Transverse colon (tissue), 4 donors: ENCODE measurements at regions not wholly inside any gene's neighbourhood (a gene's known extent, or its start where the extent isn't known, plus 50 kb on each side); places are given as distances from the start of the nearest gene placed in this dataset.

Experiments used
- EP300 ChIP-seq: sonication (generic); formaldehyde crosslinking; IDR thresholded peaks from one replicate; pipeline ENCODE4 v1.6.1; 2017; ENCODE audit warnings: antibody characterized with exemption, low read depth
- POLR2A ChIP-seq: fragments of 450-650 bp; IDR thresholded peaks from one replicate; pipeline ENCODE4 v1.6.1; 2016; ENCODE audit warnings: antibody characterized with exemption, mild to moderate bottlenecking, moderate library complexity
- POLR2AphosphoS5 ChIP-seq, 3 donors: sonication (generic); formaldehyde crosslinking; IDR thresholded peaks; one replicate each; pipeline ENCODE4 v1.6.1; 2016; ENCODE audit warnings: antibody characterized with exemption in 3 of 3
- TF ChIP-seq, protein P1 (sequence below), 5 experiments: fragments of 200-600 bp in 3 of 5; fragments of 450-650 bp in 2 of 5; sonication (generic) in 3 of 5; IDR thresholded peaks; 1 replicate in 2 of 5; 2 replicates in 3 of 5; pipeline ENCODE4 v1.5.1; 2016 to 2017; ENCODE audit warnings: antibody characterized with exemption in 5 of 5, inconsistent platforms in 3 of 5, mild to moderate bottlenecking in 2 of 5, moderate library complexity in 1 of 5

DNA sequence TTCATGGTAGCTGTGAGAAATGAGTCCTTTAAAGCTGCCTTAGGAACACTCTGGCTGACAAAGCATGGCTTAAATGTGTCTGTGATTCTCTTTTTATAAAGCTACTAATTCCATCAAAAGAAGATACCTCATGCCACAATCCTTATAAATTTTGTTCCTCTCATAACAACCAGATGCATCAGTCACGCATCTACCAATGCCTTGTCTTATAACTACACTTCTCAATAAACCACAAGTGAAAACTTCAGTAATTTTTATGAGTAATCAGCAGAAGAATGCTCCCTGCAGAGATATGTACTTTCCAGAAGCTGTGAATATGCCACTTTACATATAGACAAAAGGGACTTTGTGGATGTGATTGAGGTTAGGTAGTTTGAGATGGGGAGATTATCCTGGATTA, 147.8 kb downstream of the SUCLA2 start:
- TF ChIP-seq POLR2A (no peak), POLR2AphosphoS5 (IDR thresholded peaks at IDR 0.05) (no peak), EP300 (no peak)
- TF ChIP-seq, protein P1, sequence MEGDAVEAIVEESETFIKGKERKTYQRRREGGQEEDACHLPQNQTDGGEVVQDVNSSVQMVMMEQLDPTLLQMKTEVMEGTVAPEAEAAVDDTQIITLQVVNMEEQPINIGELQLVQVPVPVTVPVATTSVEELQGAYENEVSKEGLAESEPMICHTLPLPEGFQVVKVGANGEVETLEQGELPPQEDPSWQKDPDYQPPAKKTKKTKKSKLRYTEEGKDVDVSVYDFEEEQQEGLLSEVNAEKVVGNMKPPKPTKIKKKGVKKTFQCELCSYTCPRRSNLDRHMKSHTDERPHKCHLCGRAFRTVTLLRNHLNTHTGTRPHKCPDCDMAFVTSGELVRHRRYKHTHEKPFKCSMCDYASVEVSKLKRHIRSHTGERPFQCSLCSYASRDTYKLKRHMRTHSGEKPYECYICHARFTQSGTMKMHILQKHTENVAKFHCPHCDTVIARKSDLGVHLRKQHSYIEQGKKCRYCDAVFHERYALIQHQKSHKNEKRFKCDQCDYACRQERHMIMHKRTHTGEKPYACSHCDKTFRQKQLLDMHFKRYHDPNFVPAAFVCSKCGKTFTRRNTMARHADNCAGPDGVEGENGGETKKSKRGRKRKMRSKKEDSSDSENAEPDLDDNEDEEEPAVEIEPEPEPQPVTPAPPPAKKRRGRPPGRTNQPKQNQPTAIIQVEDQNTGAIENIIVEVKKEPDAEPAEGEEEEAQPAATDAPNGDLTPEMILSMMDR (IDR thresholded peaks at IDR 0.05), result no peak
